ENCODE measurements at regions not wholly inside any gene's neighbourhood (a gene's known extent, or its start where the extent isn't known, plus 50 kb on each side); places are given as distances from the start of the nearest gene placed in this dataset.

DNA sequence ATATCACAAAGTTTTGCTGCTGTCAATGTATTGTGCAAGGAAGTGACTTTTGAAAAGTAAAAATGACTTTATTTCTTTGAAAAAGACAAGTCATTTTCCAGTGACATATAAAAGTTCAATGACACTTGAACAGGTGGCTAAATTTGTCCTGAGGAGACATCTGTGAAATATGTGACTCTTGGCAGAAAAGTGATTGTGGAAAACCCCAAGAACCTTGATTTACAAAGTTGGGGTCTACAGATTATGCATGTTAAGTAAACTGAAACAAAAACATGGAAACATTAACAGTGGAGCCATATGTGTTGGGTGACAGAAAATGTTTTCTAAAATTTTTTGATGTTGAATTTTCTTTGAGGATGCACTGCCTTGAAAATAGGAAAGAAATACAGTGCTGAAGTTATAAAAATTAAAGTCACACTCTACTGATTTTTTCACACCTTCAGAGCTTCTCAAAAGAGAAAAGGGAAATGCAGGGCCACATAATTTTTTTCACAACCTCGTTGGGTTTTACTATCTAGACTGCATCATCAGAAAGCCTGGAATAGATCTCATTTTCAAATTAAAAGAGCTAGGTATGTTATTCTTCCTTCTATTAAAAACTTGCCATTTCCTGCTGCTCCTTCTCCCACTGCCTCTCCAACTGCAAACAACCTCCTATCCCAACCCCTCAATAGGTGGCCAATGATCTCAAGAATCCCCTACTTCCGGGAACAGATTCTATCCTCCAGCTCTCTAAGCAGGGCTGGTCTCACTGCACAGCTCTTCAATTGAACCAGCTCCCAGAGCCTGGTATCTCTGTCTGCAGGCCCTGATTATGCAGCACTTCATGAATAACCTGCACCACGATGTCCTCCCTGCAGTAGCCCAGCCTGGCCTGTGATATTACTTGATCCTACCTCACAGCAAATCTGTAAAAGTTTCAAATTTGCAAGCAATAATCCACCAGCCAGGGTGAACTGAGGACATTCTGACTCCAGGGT is 570.8 kb upstream of the CPEB2 start:
- TF ChIP-seq ZNF274 (IDR thresholded peaks at IDR 0.05; ENCODE audit: low read depth, low read length): no peak
- no peak for TF ChIP-seq YY1 (IDR thresholded peaks at IDR 0.05; ENCODE audit: insufficient read depth, insufficient read length)

Data from NT2/D1 (cell line).